DOHH2 (cell line): ENCODE measurements at regions not wholly inside any gene's neighbourhood (a gene's known extent, or its start where the extent isn't known, plus 50 kb on each side); places are given as distances from the start of the nearest gene placed in this dataset.

Experiments used
- H3F3A ChIP-seq: fragments of 200-600 bp; sonication (generic), shearing (Covaris generic); 2 replicates; pipeline ENCODE4 v1.6.0; 2016; ENCODE audit warnings: antibody characterized with exemption, mild to moderate bottlenecking; ENCODE audit not compliant: control insufficient read depth, insufficient read depth
- H3K27ac ChIP-seq: fragments of 200-600 bp; sonication (generic); 2 replicates; pipeline ENCODE4 v1.5.1; 2014; ENCODE audit warnings: low read depth, mild to moderate bottlenecking, low read length, moderate library complexity
- H3K27me3 ChIP-seq: fragments of 200-600 bp; sonication (generic); 2 replicates; pipeline ENCODE4 v1.6.1; 2014; ENCODE audit warnings: mild to moderate bottlenecking, low read length, mixed read lengths; ENCODE audit not compliant: control insufficient read depth
- H3K36me3 ChIP-seq: fragments of 200-600 bp; sonication (generic); 2 replicates; pipeline ENCODE4 v1.6.1; 2014; ENCODE audit warnings: mild to moderate bottlenecking, low read length, moderate library complexity, mixed read lengths; ENCODE audit not compliant: control insufficient read depth
- H3K4me1 ChIP-seq: fragments of 200-600 bp; sonication (generic); 2 replicates; pipeline ENCODE4 v1.6.1; 2014; ENCODE audit warnings: mild to moderate bottlenecking, low read length, mixed read lengths; ENCODE audit not compliant: control insufficient read depth
- H3K4me2 ChIP-seq: fragments of 200-600 bp; sonication (generic); 2 replicates; pipeline ENCODE4 v1.6.0; 2014; ENCODE audit warnings: mild to moderate bottlenecking, low read length, moderate library complexity
- H3K4me3 ChIP-seq: fragments of 200-600 bp; sonication (generic); 2 replicates; pipeline ENCODE4 v1.5.1; 2014; ENCODE audit warnings: mild to moderate bottlenecking, low read length, mixed read lengths
- H3K79me2 ChIP-seq: fragments of 200-600 bp; sonication (generic); 2 replicates; pipeline ENCODE4 v1.6.1; 2014; ENCODE audit warnings: mild to moderate bottlenecking, low read length, mixed read lengths; ENCODE audit not compliant: control insufficient read depth
- H3K9me2 ChIP-seq: fragments of 200-600 bp; sonication (generic); replicated peaks from 2 replicates; pipeline ENCODE4 v1.6.1; 2014; ENCODE audit warnings: mild to moderate bottlenecking, low read length, mixed read lengths; ENCODE audit not compliant: control insufficient read depth
- H3K9me3 ChIP-seq: fragments of 200-600 bp; sonication (generic); 2 replicates; pipeline ENCODE4 v1.6.1; 2014; ENCODE audit warnings: antibody characterized with exemption, low read length, mixed read lengths; ENCODE audit not compliant: control insufficient read depth, insufficient read depth
- H4K20me1 ChIP-seq: fragments of 200-600 bp; sonication (generic); 2 replicates; pipeline ENCODE4 v1.6.0; 2014; ENCODE audit warnings: low read depth, mild to moderate bottlenecking, antibody characterized with exemption, low read length, moderate library complexity; ENCODE audit not compliant: control insufficient read depth, insufficient read depth
- EZH2phosphoT487 ChIP-seq: fragments of 200-600 bp; sonication (generic); IDR thresholded peaks from 2 replicates; pipeline ENCODE4 v1.6.1; 2017; ENCODE audit warnings: borderline replicate concordance, mild to moderate bottlenecking, antibody characterized with exemption, low read length, moderate library complexity, mixed read lengths
- TF ChIP-seq, protein P1 (sequence below): fragments of 200-600 bp; sonication (generic); IDR thresholded peaks from one replicate; pipeline ENCODE4 v1.5.1; 2014; ENCODE audit warnings: antibody characterized with exemption, mild to moderate bottlenecking, low read depth, low read length; ENCODE audit not compliant: poor library complexity, severe bottlenecking

- no peaks in the 10 kb centered on the region for H4K20me1 ChIP-seq
- no peaks in the 10 kb centered on the region for H3K79me2 ChIP-seq
- 0 out of 2 replicates have a peak, but pooled peaks cover 2% of the 10 kb centered on the region for H3K27me3 ChIP-seq
- no peaks in the 10 kb centered on the region for H3K9me3 ChIP-seq
- no peak overlapping the region for H3K27ac ChIP-seq
- H3K4me2 ChIP-seq: no peak overlapping the region
- TF ChIP-seq EZH2phosphoT487: no peak
- TF ChIP-seq, protein P1, sequence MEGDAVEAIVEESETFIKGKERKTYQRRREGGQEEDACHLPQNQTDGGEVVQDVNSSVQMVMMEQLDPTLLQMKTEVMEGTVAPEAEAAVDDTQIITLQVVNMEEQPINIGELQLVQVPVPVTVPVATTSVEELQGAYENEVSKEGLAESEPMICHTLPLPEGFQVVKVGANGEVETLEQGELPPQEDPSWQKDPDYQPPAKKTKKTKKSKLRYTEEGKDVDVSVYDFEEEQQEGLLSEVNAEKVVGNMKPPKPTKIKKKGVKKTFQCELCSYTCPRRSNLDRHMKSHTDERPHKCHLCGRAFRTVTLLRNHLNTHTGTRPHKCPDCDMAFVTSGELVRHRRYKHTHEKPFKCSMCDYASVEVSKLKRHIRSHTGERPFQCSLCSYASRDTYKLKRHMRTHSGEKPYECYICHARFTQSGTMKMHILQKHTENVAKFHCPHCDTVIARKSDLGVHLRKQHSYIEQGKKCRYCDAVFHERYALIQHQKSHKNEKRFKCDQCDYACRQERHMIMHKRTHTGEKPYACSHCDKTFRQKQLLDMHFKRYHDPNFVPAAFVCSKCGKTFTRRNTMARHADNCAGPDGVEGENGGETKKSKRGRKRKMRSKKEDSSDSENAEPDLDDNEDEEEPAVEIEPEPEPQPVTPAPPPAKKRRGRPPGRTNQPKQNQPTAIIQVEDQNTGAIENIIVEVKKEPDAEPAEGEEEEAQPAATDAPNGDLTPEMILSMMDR: no peak
- H3K4me3 ChIP-seq: no peak overlapping the region
- no peaks in the 10 kb centered on the region for H3F3A ChIP-seq
- no peaks in the 10 kb centered on the region for H3K9me2 ChIP-seq
- no peaks in the 10 kb centered on the region for H3K36me3 ChIP-seq
- no peaks in the 10 kb centered on the region for H3K4me1 ChIP-seq
Observed at GRCh38 chr2:121052023-121052422, 233.0 kb downstream of the TFCP2L1 start.

GRCh38 chr2:121052521-121052920 is 232.5 kb downstream of the TFCP2L1 start:
- H3K79me2 ChIP-seq: no peaks in the 10 kb centered on the region
- H3K36me3 ChIP-seq: no peaks in the 10 kb centered on the region
- H3K4me2 ChIP-seq: no peak overlapping the region
- H3K9me3 ChIP-seq: no peaks in the 10 kb centered on the region
- H3K27ac ChIP-seq: no peak overlapping the region
- H3K9me2 ChIP-seq: no peaks in the 10 kb centered on the region
- H4K20me1 ChIP-seq: no peaks in the 10 kb centered on the region
- TF ChIP-seq EZH2phosphoT487: no peak
- TF ChIP-seq, protein P1: no peak
- no peak overlapping the region for H3K4me3 ChIP-seq
- H3K27me3 ChIP-seq: 0 out of 2 replicates have a peak, but pooled peaks cover 2% of the 10 kb centered on the region
- H3F3A ChIP-seq: no peaks in the 10 kb centered on the region
- no peaks in the 10 kb centered on the region for H3K4me1 ChIP-seq

- H3K4me2 ChIP-seq: no peak overlapping the region
- no peaks in the 10 kb centered on the region for H3K36me3 ChIP-seq
- no peak overlapping the region for H3K27ac ChIP-seq
- no peaks in the 10 kb centered on the region for H4K20me1 ChIP-seq
- H3K9me2 ChIP-seq: no peaks in the 10 kb centered on the region
- no peak for TF ChIP-seq EZH2phosphoT487
- TF ChIP-seq, protein P1: no peak
- H3K9me3 ChIP-seq: no peaks in the 10 kb centered on the region
- no peaks in the 10 kb centered on the region for H3F3A ChIP-seq
- H3K27me3 ChIP-seq: 0 out of 2 replicates have a peak, but pooled peaks cover 2% of the 10 kb centered on the region
- no peaks in the 10 kb centered on the region for H3K79me2 ChIP-seq
- H3K4me1 ChIP-seq: no peaks in the 10 kb centered on the region
- no peak overlapping the region for H3K4me3 ChIP-seq
Observed at GRCh38 chr2:121055088-121055487, 229.9 kb downstream of the TFCP2L1 start.
